SK-N-SH (cell line): ENCODE measurements at regions not wholly inside any gene's neighbourhood (a gene's known extent, or its start where the extent isn't known, plus 50 kb on each side); places are given as distances from the start of the nearest gene placed in this dataset.

Experiments
- CTCF ChIA-PET: fragments of 300-600, 350-600 bp; formaldehyde crosslinking; extraction: SDS; loops from one replicate; lab custom pipeline; 2021; lab: Yijun Ruan, JAX
- POLR2A ChIA-PET: fragments of 350-600 bp; sonication (Branson Sonifier 250); formaldehyde crosslinking; extraction: SDS; loops from one replicate; lab custom pipeline; 2020; ENCODE audit warnings: antibody characterized with exemption, inconsistent platforms; lab: Yijun Ruan, JAX
- DNase-seq: peaks from one replicate; pipeline ENCODE4 v3.0.0; 2012
- H2AFZ ChIP-seq: fragments of 200-600 bp; sonication (generic); 2 replicates; pipeline ENCODE4 v1.8.1; 2016; ENCODE audit warnings: antibody characterized with exemption, mild to moderate bottlenecking, low read depth
- H3F3A ChIP-seq: fragments of 200-600 bp; sonication (generic); replicated peaks from 2 replicates; pipeline ENCODE3; 2016; ENCODE audit warnings: antibody characterized with exemption, mild to moderate bottlenecking; ENCODE audit not compliant: insufficient read depth
- H3K27ac ChIP-seq, 2 experiments: fragments of 200-500 bp in 1 of 2; fragments of 200-600 bp in 1 of 2; sonication (Bioruptor generic) in 1 of 2; sonication (generic), shearing (Covaris generic) in 1 of 2; 2 replicates each; pipeline versions ENCODE4 v1.5.1 to v1.6.1; 2014 to 2016; ENCODE audit warnings: low read depth in 2 of 2, inconsistent platforms in 1 of 2, low read length in 1 of 2, mild to moderate bottlenecking in 1 of 2, mixed read lengths in 1 of 2
- H3K27me3 ChIP-seq: fragments of 200-600 bp; sonication (generic), shearing (Covaris generic); 2 replicates; pipeline ENCODE4 v1.6.1; 2016; ENCODE audit warnings: mixed run types; ENCODE audit not compliant: insufficient read depth
- H3K36me3 ChIP-seq, 2 experiments: fragments of 200-500 bp in 1 of 2; fragments of 200-600 bp in 1 of 2; sonication (Bioruptor generic) in 1 of 2; sonication (generic) in 1 of 2; replicated peaks in 1 of 2; 2 replicates each; pipeline versions ENCODE3 to v1.5.1; 2014 to 2016; ENCODE audit warnings: low read length in 1 of 2, mild to moderate bottlenecking in 1 of 2; ENCODE audit not compliant: insufficient read depth in 2 of 2, control insufficient read depth in 1 of 2
- H3K4me1 ChIP-seq, 2 experiments: fragments of 200-500 bp in 1 of 2; fragments of 200-600 bp in 1 of 2; sonication (Bioruptor generic) in 1 of 2; sonication (generic), shearing (Covaris generic) in 1 of 2; 2 replicates each; pipeline versions ENCODE4 v1.5.1 to v1.6.1; 2014 to 2016; ENCODE audit warnings: low read depth in 1 of 2, low read length in 1 of 2, mixed run types in 1 of 2; ENCODE audit not compliant: insufficient read depth in 2 of 2, control insufficient read depth in 1 of 2
- H3K4me2 ChIP-seq: fragments of 200-600 bp; sonication (generic), shearing (Covaris generic); 2 replicates; pipeline ENCODE4 v1.6.1; 2017; ENCODE audit warnings: mixed run types
- H3K4me3 ChIP-seq, 2 experiments: fragments of 200-500 bp in 1 of 2; fragments of 200-600 bp in 1 of 2; sonication (Bioruptor generic) in 1 of 2; sonication (generic), shearing (Covaris generic) in 1 of 2; 2 replicates each; pipeline versions ENCODE4 v1.5.1 to v1.8.1; 2014 to 2016; ENCODE audit warnings: low read depth in 2 of 2, inconsistent platforms in 1 of 2, low read length in 1 of 2, mild to moderate bottlenecking in 1 of 2, mixed read lengths in 1 of 2, moderate library complexity in 1 of 2
- H3K79me2 ChIP-seq: fragments of 200-600 bp; sonication (generic); 2 replicates; pipeline ENCODE4 v1.8.1; 2017; ENCODE audit warnings: mild to moderate bottlenecking; ENCODE audit not compliant: insufficient read depth
- H3K9ac ChIP-seq: fragments of 200-600 bp; sonication (generic); 2 replicates; pipeline ENCODE4 v1.6.1; 2017; ENCODE audit warnings: mixed run types
- H3K9me2 ChIP-seq: fragments of 200-600 bp; sonication (generic); 2 replicates; pipeline ENCODE4 v1.6.1; 2017; ENCODE audit warnings: mixed run types
- H3K9me3 ChIP-seq: fragments of 200-600 bp; sonication (generic); 2 replicates; pipeline ENCODE4 v1.6.1; 2017; ENCODE audit warnings: mixed run types, mild to moderate bottlenecking, moderate library complexity
- H4K20me1 ChIP-seq: fragments of 200-600 bp; sonication (generic); 2 replicates; pipeline ENCODE4 v1.6.1; 2017; ENCODE audit warnings: mild to moderate bottlenecking, mixed run types; ENCODE audit not compliant: insufficient read depth
- CHD2 ChIP-seq: fragments of 150-350 bp; IDR thresholded peaks from 2 replicates; pipeline ENCODE4 v1.6.1; 2018; ENCODE audit warnings: low read length; ENCODE audit not compliant: partially characterized antibody
- ELF1 ChIP-seq: IDR thresholded peaks from 2 replicates; pipeline ENCODE4 v1.4.0; 2012
- EP300 ChIP-seq, 2 experiments: IDR thresholded peaks; 2 replicates each; pipeline versions ENCODE4 v1.4.0 to v1.6.1; 2012; ENCODE audit warnings: borderline replicate concordance in 1 of 2, low read depth in 1 of 2, low read length in 1 of 2
- EZH2phosphoT487 ChIP-seq: fragments of 200-600 bp; sonication (generic); IDR thresholded peaks from 2 replicates; pipeline ENCODE4 v1.6.1; 2017; ENCODE audit warnings: low read depth, mixed run types, mild to moderate bottlenecking, antibody characterized with exemption, moderate library complexity, borderline replicate concordance
- GABPA ChIP-seq: IDR thresholded peaks from 2 replicates; pipeline ENCODE4 v1.4.0; 2012; ENCODE audit warnings: low read depth, mild to moderate bottlenecking
- GATA2 ChIP-seq: sonication (generic); formaldehyde crosslinking; IDR thresholded peaks from 2 replicates; pipeline ENCODE4 v1.5.0; 2020; ENCODE audit warnings: mild to moderate bottlenecking, missing genetic modification reagents
- JUND ChIP-seq: IDR thresholded peaks from 2 replicates; pipeline ENCODE4 v1.4.0; 2012
- MEF2A ChIP-seq: IDR thresholded peaks from 2 replicates; pipeline ENCODE4 v1.4.0; 2012; ENCODE audit warnings: low read depth, borderline replicate concordance
- POLR2AphosphoS5 ChIP-seq: IDR thresholded peaks from 2 replicates; pipeline ENCODE4 v1.6.1; 2012; ENCODE audit warnings: low read depth, low read length
- RAD21 ChIP-seq: IDR thresholded peaks from 2 replicates; pipeline ENCODE4 v1.6.1; 2012; ENCODE audit warnings: mild to moderate bottlenecking, low read length
- RCOR1 ChIP-seq: fragments of 150-350 bp; IDR thresholded peaks from 2 replicates; pipeline ENCODE4 v1.6.1; 2017; ENCODE audit warnings: antibody characterized with exemption, low read length
- RXRA ChIP-seq: IDR thresholded peaks from 2 replicates; pipeline ENCODE4 v1.4.0; 2012; ENCODE audit warnings: low read depth, mild to moderate bottlenecking, borderline replicate concordance
- SIN3A ChIP-seq: IDR thresholded peaks from 2 replicates; pipeline ENCODE4 v1.6.1; 2012; ENCODE audit warnings: low read depth, mild to moderate bottlenecking, low read length, moderate library complexity, borderline replicate concordance
- TCF12 ChIP-seq: IDR thresholded peaks from 2 replicates; pipeline ENCODE4 v1.4.0; 2012
- TEAD4 ChIP-seq: IDR thresholded peaks from 2 replicates; pipeline ENCODE4 v1.4.0; 2012; ENCODE audit warnings: mild to moderate bottlenecking, borderline replicate concordance; ENCODE audit not compliant: insufficient read depth
- YY1 ChIP-seq: IDR thresholded peaks from 2 replicates; pipeline ENCODE4 v1.4.0; 2012; ENCODE audit warnings: low read depth, mild to moderate bottlenecking
- WGBS: methylation state at CpG from one replicate; pipeline ENCODE4 v1.1.6; 2017; ENCODE audit warnings: low lambda C conversion rate; 5-methylcytosine and 5-hydroxymethylcytosine counted together
- TF ChIP-seq, protein P1 (sequence below): IDR thresholded peaks from 2 replicates; pipeline ENCODE4 v1.4.0; 2012; ENCODE audit warnings: low read depth, borderline replicate concordance
- TF ChIP-seq, protein P2 (sequence below): IDR thresholded peaks from 2 replicates; pipeline ENCODE4 v1.4.0; 2012; ENCODE audit warnings: low read depth
- TF ChIP-seq, protein P3 (sequence below): fragments of 150-350 bp; IDR thresholded peaks from 2 replicates; pipeline ENCODE4 v1.6.1; 2017; ENCODE audit warnings: antibody characterized with exemption, low read length, low read depth, borderline replicate concordance

DNA sequence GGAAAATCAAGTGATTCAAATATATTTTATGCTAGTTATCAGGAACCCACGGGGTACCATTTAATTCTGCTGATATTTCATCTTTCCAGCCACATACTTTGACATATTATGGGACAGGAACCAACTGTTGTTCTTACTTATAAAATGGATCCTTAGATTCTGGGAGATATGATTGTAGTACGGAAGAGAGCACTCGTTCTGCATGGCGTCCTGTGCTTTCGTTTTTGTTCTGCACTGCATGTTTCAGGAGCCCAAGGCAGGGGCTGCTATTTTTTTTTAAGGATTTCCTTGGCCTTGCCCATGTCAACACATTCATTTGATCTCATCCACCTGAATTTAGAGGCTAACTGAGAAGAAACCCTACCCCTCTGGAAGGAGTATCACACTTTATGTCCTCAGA, 245.5 kb upstream of the TLL1 start:
- peak overlapping the region; percentile 34; the same call in 1 of the 2 replicates for H3K4me2 ChIP-seq
- H3K4me3 ChIP-seq = peak overlapping the region; percentile 24 to 25; a peak in 2 of 4 replicates
- no peaks in the 10 kb centered on the region for H4K20me1 ChIP-seq
- ChIA-PET POLR2A (no interaction called here), CTCF (no interaction called here)
- H3F3A ChIP-seq = no peaks in the 10 kb centered on the region
- H3K9me3 ChIP-seq = no peaks in the 10 kb centered on the region
- WGBS = 9% methylated on average over 5 of the region's 5 CpGs
- H3K9ac ChIP-seq = no peak overlapping the region
- H3K79me2 ChIP-seq = no peaks in the 10 kb centered on the region
- no peaks in the 10 kb centered on the region for H3K36me3 ChIP-seq
- H3K4me1 ChIP-seq = peaks cover 0 to 6% of the 10 kb centered on the region in 2 experiments; a peak in 2 of 4 replicates
- H3K27me3 ChIP-seq = no peaks in the 10 kb centered on the region
- H3K9me2 ChIP-seq = no peaks in the 10 kb centered on the region
- peak overlapping the region; percentile 78; the same call in 1 of the 2 replicates for H2AFZ ChIP-seq
- DNase-seq = no peak
- H3K27ac ChIP-seq = no peak overlapping the region
- TF ChIP-seq, protein P1, sequence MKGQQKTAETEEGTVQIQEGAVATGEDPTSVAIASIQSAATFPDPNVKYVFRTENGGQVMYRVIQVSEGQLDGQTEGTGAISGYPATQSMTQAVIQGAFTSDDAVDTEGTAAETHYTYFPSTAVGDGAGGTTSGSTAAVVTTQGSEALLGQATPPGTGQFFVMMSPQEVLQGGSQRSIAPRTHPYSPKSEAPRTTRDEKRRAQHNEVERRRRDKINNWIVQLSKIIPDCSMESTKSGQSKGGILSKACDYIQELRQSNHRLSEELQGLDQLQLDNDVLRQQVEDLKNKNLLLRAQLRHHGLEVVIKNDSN = no peak
- TF ChIP-seq POLR2AphosphoS5 (no peak), TEAD4 (no peak), EZH2phosphoT487 (no peak), RCOR1 (no peak), RAD21 (no peak), GATA2 (no peak), JUND (no peak), TCF12 (no peak), YY1 (no peak), RXRA (no peak), ELF1 (no peak)
- TF ChIP-seq, protein P2, sequence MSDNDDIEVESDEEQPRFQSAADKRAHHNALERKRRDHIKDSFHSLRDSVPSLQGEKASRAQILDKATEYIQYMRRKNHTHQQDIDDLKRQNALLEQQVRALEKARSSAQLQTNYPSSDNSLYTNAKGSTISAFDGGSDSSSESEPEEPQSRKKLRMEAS = no peak
- TF ChIP-seq, protein P3, sequence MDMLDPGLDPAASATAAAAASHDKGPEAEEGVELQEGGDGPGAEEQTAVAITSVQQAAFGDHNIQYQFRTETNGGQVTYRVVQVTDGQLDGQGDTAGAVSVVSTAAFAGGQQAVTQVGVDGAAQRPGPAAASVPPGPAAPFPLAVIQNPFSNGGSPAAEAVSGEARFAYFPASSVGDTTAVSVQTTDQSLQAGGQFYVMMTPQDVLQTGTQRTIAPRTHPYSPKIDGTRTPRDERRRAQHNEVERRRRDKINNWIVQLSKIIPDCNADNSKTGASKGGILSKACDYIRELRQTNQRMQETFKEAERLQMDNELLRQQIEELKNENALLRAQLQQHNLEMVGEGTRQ = no peak

DNA sequence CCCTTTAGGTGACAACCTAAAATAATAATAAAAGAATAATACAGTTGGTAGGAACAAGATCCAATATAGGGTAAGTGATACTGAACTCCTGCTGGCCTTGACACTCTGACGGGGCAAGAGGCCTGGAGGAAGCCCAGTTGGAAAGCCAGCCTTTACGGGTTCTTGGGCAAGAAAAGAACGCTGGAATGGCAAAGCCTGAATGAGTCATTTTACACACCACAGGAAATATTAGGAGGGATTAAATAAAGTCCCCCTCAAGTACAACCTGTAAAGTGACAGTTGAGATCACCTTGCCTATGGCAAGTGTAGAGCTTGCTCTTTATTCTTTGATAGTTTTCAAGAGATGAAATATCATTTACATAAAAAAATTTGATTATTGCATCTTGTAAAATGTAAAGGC, 244.5 kb upstream of the TLL1 start:
- no peak for TF ChIP-seq EP300 (IDR thresholded peaks at IDR 0.05; ENCODE audit: borderline replicate concordance in 1 of 2, low read depth in 1 of 2, low read length in 1 of 2)
- no peak for TF ChIP-seq GABPA
- no peak for TF ChIP-seq TEAD4
- no peak for TF ChIP-seq CHD2
- TF ChIP-seq TCF12 = no peak
- no peak for TF ChIP-seq MEF2A
- TF ChIP-seq SIN3A = no peak
- no peak for TF ChIP-seq RAD21
- WGBS = 78% methylated on average over 3 of the region's 3 CpGs
- no peak for DNase-seq

More for the DNA sequence above, 244.5 kb upstream of the TLL1 start:
- Histone ChIP-seq H3K9me2 (no peaks in the 10 kb centered on the region), H2AFZ (no peak overlapping the region), H3K4me3 (no peak overlapping the region), H3K4me2 (no peak overlapping the region), H3K79me2 (no peaks in the 10 kb centered on the region), H3K27ac (no peak overlapping the region), H3K9ac (no peak overlapping the region), H4K20me1 (no peaks in the 10 kb centered on the region), H3K4me1 (peaks cover 0 to 6% of the 10 kb centered on the region in 2 experiments; a peak in 2 of 4 replicates), H3K36me3 (no peaks in the 10 kb centered on the region), H3K9me3 (no peaks in the 10 kb centered on the region), H3F3A (no peaks in the 10 kb centered on the region), H3K27me3 (no peaks in the 10 kb centered on the region)
- ChIA-PET POLR2A (no interaction called here), CTCF (no interaction called here)
